HL-60/S4 (cell line): ENCODE measurements at regions not wholly inside any gene's neighbourhood (a gene's known extent, or its start where the extent isn't known, plus 50 kb on each side); places are given as distances from the start of the nearest gene placed in this dataset.
"Not testable (repeated sequence)": the region's sequence is repeated elsewhere in the genome, so short reads cannot be mapped to it uniquely, and the experiment has no call there.

Experiments used
- in situ Hi-C: fragments of 300-500 bp; cut with MboI; formaldehyde crosslinking; loops from 2 replicates; pipeline ENCODE4 v1.14.3; 2022; ENCODE audit warnings: low sequenced_read_pairs

DNA sequence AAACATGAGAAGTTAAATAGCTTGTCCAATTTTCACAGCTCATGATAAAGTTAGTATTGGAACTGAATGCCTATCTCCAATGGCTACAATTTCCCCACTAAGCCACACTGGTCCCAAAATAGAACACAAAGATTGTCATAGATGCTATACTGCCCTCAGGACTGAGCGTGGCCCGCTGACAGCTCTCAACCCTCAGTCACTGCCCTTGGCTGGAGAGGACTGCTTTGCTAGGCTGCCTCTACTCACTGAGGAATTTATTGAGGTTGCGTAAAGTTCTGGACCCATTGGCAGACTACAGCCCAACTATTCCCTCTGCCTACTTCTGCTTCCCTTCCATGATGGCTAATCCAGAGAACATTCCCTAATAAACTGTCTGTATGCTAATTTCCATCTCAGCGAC is 165.5 kb upstream of the BET1 start:
- in situ Hi-C loops: no loop called here

DNA sequence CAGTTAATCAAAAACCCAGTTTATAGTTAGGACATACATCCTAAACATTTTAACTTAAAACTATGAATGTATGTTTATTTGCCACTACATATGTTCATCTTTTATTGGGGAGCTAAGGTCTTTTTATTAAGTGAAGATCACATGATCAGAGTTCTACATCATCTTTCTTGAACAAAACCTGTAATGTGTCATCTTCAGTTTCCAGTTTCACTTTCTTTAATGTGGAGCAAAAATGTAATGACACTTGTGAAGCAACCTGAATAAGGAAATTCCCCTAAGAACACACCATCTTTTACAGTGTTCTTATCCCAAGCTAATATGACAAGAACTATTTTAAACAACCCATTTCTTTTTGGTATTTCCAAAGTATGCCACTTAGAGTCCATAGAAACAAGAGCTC is 166.7 kb upstream of the BET1 start:
- in situ Hi-C loops: no loop called here

DNA sequence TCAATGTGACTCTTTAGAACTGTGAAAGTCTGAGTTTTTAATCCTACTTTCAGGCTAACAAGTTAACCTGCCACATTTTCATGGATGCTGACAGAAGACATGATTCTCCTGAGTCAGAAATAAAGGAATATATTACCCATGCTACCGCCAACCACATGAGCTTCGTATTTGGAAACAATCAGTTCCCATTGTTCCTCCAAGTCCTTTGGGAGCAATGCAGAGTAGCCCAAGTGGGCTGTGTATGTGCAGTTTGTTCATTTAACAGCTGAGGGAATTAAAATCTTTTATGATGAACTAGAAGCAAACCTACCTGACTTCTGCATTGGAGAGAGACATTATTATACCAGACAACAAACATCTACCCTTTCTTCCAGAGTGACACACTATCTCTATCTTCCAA is 169.3 kb upstream of the BET1 start:
- in situ Hi-C loops: no loop called here

- in situ Hi-C loops: no loop called here
Measured at GRCh38 chr7:94174375-94174774, 170.2 kb upstream of the BET1 start.

DNA sequence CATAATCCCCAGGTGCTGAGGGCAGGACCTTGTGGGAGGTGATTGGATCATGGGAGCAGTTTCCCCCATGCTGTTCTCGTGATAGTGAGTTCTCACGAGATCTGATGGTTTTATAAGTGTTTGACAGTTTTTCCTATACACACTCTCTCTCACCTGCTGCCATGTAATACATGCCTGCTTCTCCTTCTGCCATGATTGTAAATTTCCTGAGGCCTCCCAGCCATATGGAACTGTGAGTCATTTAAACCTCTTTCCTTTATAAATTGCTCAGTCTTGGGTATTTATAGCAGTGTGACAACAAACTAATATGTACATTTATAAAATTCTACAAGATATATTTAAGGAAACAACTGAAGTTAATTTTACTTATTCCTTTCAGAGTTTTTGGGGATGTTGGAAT is 170.8 kb upstream of the BET1 start:
- in situ Hi-C loops: no loop called here

DNA sequence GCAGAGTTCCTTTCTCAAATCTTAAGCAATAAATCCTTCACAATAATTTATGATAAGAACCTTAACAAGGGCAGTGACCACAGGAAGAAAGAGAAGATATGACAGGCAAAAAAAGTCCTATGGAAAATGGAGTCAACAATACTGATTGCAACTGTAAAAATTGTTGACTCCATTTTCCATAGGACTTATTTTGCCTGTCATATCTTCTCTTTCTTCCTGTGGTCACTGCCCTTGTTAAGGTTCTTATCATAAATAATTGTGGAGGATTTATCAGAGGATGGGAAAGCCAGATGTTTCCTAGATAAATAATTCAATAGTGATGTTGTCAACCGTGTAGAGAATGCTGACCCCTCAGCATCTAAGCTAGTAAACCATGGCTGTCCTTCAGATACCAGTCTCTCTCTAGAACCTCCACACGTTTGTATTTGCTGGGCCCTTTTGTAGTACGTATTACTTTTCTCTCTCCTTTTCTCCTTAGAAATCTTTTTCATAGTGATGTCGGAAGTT is 172.6 kb upstream of the BET1 start:
- in situ Hi-C loops: no loop called here

GRCh38 chr7:94177441-94177840 is 173.3 kb upstream of the BET1 start:
- in situ Hi-C loops: no loop called here

GRCh38 chr7:94178230-94178629 is 174.1 kb upstream of the BET1 start:
- in situ Hi-C loops: no loop called here

DNA sequence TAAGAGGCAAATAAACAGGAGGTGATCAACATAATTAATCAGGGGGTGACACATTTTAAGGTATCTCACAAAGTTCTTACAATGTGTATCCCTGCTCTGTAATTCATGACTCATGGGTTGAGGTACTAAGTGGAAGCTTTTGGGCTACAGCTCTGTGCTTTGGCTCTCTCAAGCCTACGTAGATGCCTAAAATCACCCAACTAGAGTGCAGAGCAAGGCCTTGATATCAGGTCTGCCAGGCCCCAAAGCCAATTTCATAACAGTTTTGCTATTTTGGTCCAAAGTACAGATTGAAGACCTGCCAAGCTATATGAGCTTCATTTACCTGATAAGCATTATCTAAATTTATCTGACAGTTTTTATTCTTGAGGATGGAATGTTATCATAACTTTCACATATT is 175.3 kb upstream of the BET1 start:
- in situ Hi-C loops: no loop called here

- in situ Hi-C loops: no loop called here
Measured at GRCh38 chr7:94182066-94182465, 177.9 kb upstream of the BET1 start.

DNA sequence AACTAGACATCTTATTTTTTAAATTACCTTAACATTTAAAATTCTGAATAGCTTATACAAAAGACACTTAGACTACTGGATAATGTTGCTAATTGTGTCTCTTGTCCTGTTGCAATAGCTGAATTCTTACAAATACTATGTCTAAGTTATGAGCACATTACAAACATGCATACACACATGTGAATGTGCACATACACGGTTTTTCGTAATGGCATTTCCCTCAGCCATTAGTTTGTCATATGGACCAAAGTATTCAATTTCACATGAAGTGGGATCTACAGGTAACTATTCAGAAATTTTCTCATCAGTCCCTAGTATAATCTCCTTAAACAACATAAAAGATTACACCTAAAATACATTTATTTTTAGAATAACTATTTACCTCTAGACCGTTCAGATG is 178.6 kb upstream of the BET1 start:
- in situ Hi-C loops: no loop called here

- in situ Hi-C loops: no loop called here
Measured at GRCh38 chr7:94183289-94183749, 179.2 kb upstream of the BET1 start.

DNA sequence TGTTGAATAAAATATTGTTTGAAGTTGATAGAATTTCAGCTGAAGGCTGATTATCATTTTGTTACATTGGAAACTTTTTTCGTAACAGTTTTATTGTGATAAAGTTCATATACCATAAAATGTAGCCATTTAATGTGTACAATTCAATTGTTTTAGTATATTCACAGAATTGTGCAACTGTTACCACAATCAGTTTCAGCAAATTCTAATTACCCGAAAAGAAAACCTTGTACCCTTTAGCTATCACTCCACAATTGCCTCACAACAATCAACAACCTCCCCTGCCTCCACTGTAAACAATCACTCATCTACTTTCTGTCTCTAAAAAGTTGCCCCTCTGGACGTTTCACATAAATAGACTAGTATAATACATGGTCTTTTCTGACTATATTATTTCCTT is 179.7 kb upstream of the BET1 start:
- in situ Hi-C loops: no loop called here

DNA sequence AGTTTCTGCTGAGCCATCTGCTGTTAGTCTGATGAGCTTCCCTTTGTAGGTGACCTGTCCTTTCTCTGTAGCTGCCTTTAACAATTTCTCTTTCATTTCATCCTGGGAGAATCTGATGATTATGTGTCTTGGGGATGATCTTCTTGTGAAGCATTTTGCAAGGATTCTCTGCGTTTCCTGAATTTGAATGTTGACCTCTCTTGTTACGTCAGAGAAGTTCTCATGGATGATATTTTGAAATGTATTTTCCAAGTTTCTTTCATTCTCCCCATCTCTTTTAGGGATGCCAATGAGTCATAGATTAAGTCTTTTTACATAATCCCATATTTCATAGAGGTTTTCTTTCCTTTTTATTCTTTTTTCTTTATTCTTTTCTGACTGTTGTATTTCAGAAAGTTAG is 184.2 kb upstream of the BET1 start:
- in situ Hi-C loops: no loop called here

- in situ Hi-C loops: no loop called here
Measured at GRCh38 chr7:94190599-94191061, 186.5 kb upstream of the BET1 start.

DNA sequence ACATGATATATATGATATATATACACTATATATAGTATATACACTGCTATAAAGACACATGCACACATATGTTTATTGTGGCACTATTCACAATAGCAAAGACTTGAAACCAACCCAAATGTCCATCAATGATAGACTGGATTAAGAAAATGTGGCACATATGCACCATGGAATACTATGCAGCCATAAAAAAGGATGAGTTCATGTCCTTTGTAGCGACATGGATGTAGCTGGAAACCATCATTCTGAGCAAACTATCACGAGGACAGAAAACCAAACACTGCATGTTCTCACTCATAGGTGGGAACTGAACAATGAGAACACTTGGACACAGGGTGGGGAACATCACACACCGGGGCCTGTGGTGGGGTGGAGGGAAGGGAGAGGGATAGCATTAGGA is 190.3 kb upstream of the BET1 start:
- in situ Hi-C loops: not testable (repeated sequence)

GRCh38 chr7:94195201-94195600 is 191.0 kb upstream of the BET1 start:
- in situ Hi-C loops: no loop called here

DNA sequence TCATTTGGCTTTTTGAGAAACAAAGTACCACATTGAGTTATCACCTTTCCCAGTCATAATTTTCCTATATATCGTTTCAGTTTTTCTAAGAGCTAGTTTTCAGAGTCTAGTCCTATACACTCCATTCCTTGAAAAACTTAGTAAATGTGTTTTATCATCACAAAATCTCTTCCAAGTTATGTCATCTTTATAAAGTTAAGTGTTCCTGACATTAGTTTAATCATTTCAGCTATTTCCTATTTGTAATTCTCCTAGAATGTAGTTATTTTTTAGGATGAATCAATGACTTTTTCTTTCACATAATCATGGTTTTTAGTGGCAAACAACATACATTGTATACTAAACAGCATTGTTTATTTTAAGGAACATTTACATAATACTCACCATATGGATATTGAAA is 191.7 kb upstream of the BET1 start:
- in situ Hi-C loops: no loop called here

DNA sequence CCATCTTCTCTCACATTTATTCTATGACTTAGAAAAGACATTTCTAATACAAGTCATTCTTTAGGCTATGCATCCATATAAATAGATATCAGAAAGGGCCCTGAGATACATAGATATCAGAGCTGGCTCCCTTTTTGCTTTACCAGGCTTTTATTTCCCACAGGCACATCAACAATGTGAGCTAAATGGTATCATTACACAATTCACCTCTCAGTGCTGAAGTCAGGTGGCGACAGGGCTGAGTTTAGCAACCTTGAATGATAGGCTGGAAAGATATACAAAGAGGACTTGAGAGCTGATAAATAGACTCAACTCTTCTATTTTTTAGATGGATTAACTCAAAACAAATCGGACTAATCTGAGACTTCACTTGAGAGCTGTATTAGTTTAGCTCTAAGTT is 189.2 kb upstream of the COL1A2 start:
- in situ Hi-C loops: no loop called here

GRCh38 chr7:94206295-94206694 is 188.4 kb upstream of the COL1A2 start:
- in situ Hi-C loops: no loop called here

DNA sequence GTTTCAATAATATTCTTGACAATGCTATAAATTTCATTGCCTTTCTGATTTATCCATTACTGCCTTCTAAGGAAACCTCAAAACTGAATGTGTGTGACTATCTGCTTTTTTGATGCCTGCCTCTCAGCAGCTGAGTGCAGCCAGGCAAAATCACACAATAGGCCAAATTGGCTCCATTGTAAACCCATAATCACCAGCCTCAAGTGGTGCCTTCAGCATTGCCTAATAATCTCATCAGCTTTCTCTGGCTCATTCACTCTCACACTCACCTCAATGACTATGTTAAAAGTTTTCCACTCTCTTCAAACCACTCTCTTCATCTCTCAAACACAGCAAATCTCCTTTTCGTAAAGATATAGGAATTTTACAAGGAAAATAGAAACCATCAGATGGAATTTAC is 182.5 kb upstream of the COL1A2 start:
- in situ Hi-C loops: no loop called here

GRCh38 chr7:94216944-94217461 is 177.7 kb upstream of the COL1A2 start:
- in situ Hi-C loops: no loop called here

DNA sequence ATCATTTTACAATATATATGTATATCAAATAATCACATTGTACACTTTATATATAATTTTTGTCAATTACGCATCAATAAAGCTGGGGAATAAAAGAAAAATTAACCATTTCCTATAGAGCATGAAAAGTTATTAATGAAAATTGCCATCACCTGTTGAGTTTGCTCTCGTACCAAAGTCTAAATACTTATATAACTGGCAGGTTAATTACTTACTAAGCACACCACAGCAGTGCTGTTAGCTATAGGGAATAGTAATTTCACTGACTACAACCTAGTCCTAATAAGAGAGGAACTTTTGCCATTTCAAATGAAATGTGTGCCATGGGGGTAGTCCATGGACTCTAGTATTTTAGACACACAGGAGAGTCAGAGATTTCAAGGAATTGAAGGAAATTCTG is 176.9 kb upstream of the COL1A2 start:
- in situ Hi-C loops: no loop called here
